Ovary (tissue), 3 donors: ENCODE measurements at regions not wholly inside any gene's neighbourhood (a gene's known extent, or its start where the extent isn't known, plus 50 kb on each side); places are given as distances from the start of the nearest gene placed in this dataset.

Experiments
- EP300 ChIP-seq: sonication (generic); formaldehyde crosslinking; IDR thresholded peaks from one replicate; pipeline ENCODE4 v1.6.1; 2017; ENCODE audit warnings: antibody characterized with exemption
- TF ChIP-seq, protein P1 (sequence below), 3 donors: fragments of 450-650 bp in 2 of 3; fragments of 200-600 bp in 1 of 3; IDR thresholded peaks; one replicate each; pipeline versions ENCODE4 v1.5.1 to v1.8.0; 2016 to 2022; ENCODE audit warnings: antibody characterized with exemption in 3 of 3, mild to moderate bottlenecking in 1 of 3
- donor health status: DM: no; HTN: no; CAD: no.

DNA sequence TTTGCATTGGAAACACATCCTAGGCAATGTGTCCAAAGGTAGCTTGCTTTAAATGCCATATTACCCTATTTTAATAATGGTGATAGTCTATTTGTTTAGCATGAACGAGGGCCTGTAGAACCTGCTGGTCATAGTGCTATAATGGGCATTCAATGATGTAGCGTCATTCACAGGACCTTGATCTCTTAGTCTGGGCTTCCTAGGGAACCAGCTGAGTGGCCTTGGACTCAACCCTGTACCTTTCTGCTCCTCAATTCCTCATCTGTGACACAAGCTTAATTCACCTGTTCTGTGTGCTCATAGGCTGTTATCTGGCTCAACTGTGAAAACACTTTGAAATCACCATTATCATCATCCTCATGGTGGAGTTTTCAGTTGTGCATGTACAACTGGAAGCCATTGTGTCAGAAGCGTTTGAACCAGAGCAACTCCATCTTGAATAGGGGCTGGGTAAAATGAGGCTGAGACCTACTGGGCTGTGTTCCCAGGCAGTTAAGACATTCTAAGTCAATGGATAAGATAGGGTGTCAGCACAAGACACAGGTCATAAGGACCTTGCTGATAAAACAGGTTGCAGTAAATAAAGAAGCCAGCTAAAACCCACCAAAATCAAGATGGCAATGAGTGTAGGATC lies 346.8 kb upstream of the KLF3 start:
- TF ChIP-seq, protein P1, sequence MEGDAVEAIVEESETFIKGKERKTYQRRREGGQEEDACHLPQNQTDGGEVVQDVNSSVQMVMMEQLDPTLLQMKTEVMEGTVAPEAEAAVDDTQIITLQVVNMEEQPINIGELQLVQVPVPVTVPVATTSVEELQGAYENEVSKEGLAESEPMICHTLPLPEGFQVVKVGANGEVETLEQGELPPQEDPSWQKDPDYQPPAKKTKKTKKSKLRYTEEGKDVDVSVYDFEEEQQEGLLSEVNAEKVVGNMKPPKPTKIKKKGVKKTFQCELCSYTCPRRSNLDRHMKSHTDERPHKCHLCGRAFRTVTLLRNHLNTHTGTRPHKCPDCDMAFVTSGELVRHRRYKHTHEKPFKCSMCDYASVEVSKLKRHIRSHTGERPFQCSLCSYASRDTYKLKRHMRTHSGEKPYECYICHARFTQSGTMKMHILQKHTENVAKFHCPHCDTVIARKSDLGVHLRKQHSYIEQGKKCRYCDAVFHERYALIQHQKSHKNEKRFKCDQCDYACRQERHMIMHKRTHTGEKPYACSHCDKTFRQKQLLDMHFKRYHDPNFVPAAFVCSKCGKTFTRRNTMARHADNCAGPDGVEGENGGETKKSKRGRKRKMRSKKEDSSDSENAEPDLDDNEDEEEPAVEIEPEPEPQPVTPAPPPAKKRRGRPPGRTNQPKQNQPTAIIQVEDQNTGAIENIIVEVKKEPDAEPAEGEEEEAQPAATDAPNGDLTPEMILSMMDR (IDR thresholded peaks at IDR 0.05) = no peak
- TF ChIP-seq EP300 = no peak
